Left colon (tissue), 2 donors: ENCODE measurements at regions not wholly inside any gene's neighbourhood (a gene's known extent, or its start where the extent isn't known, plus 50 kb on each side); places are given as distances from the start of the nearest gene placed in this dataset.
"Not testable (repeated sequence)": the region's sequence is repeated elsewhere in the genome, so short reads cannot be mapped to it uniquely, and the experiment has no call there.

ENCODE experiments used
- ATAC-seq: fragments of 200-7000 bp; cut with Tn5 transposase; one replicate; pipeline ENCODE4 v1.9.1; 2020; ENCODE audit warnings: mild to moderate bottlenecking, moderate library complexity
- DNase-seq, 2 donors: peaks; one replicate each; pipeline ENCODE4 v3.0.0-alpha.2; 2020
- intact Hi-C, 2 donors: fragments of 100-400 bp; cut with DNase I in 1 of 2; cut with micrococcal nuclease in 1 of 2; formaldehyde crosslinking; loops; one replicate each; pipeline versions ENCODE4 v1.11.2 to v1.14.0; 2022; cut with DNase I, micrococcal nuclease
- donor health status: DM: no; HTN: no; CAD: no.
- donor health status: DM: yes; HTN: yes; CAD: no.

DNA sequence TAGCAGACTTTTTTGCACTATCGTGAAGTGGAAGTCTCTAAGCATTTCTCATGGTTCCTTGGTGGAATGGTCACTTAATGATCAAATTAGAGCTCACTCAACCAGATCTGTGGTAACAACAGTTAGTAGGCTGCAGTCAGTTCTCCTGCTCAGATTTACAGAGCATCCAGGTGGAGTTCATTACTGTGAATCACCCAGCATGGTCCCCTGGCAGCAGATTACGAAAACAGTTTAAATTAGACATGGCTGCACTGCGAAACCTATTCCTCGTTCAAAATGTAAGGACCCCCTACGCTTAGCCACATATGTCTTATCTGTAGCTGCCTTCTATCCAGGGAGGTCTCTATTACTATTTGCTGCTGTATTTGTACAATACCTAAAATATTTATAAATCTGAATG lies 823.6 kb upstream of the ARRDC3 start:
- DNase-seq (no peak), ATAC-seq (no peak)
- intact Hi-C loops, result no loop called here

DNA sequence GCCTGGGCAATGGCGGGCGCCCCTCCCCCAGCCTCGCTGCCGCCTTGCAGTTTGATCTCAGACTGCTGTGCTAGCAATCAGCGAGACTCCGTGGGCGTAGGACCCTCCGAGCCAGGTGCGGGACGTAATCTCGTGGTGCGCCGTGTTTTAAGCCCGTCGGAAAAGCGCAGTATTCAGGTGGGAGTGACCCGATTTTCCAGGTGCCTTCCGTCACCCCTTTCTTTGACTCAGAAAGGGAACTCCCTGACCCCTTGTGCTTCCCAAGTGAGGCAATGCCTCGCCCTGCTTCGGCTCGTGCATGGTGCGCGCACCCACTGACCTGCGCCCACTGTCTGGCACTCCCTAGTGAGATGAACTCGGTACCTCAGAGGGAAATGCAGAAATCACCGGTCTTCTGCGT lies 815.9 kb upstream of the ARRDC3 start:
- ATAC-seq, DNase-seq, intact Hi-C loops: not testable (repeated sequence)

- ATAC-seq (no peak), DNase-seq (no peak)
- intact Hi-C loops, result no loop called here
Measured at GRCh38 chr5:92181656-92182055, 798.5 kb upstream of the ARRDC3 start.

- no peak for ATAC-seq
- intact Hi-C loops, result no loop called here
- no peak for DNase-seq
Measured at GRCh38 chr5:92180391-92180790, 797.3 kb upstream of the ARRDC3 start.

- ATAC-seq, result no peak
- DNase-seq, result no peak
- intact Hi-C loops, result no loop called here
Measured at GRCh38 chr5:92179651-92180050, 796.5 kb upstream of the ARRDC3 start.

DNA sequence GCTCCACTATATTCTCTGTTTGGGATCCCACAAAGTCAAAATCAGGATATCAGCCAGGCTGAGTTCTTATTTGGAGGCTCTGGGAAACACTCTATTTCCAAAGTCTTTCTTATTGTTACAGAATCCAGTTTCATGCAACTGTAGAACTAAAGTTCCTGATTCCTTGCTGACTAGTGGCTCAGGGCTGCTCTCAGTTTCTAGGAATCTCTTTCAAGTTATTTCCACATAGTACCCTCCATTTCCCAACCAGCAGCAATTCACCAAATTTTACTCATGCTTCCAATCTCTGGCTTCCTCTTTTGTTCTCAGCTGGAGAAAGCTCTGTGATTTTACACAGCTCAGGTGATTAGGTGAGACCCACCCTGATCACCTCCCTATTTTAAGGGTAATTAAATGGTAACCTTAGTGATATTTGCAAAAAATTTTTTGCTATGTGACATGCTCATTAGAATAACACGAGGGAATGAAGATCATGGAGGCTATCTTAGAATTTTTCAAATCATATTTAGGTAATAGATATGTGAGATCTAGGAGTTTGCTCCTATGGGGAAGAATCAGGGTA lies 794.9 kb upstream of the ARRDC3 start:
- intact Hi-C loops, result no loop called here
- no peak for DNase-seq
- no peak for ATAC-seq

DNA sequence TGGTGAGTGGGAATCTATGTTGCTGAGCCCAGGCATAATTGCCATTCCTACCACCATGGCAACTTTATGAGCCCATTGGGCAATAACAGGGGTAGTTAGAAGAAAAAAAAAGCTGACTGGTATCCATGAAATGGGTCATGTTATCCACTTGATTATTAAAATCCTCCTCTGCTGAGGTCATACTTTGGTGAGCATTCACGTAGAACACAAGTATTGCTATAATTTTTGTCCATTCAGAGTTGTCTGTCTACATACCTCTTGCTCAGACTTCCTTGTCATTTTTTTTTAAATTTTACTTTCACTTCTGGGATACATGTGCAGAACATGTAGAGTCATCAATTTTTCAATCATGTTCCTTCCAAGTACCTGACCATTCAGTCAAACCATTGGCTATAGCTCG lies 780.8 kb upstream of the ARRDC3 start:
- intact Hi-C loops, result no loop called here
- ATAC-seq (no peak), DNase-seq (no peak)

GRCh38 chr5:92147798-92148197 lies 764.7 kb upstream of the ARRDC3 start:
- no peak for ATAC-seq
- no peak for DNase-seq
- intact Hi-C loops, result no loop called here

DNA sequence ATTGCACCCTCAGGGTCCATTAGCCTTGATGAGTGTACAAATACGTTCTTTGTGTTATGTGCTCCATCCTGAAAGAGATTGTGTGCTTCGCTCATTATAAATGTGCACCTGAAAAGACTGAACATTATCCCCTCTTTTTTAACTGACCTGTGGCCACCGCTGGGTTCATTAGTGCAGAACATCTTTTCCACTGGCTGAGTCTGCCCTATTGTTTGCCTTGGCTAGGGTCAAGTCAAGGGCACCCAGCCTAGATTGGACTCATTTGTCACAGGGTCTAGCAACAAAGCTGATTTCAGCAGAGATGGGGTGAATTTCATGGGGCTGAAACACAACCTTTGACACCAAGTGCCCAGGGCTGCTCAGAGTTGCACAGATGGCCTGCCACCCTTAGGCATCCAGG lies 764.1 kb upstream of the ARRDC3 start:
- no peak for ATAC-seq
- no peak for DNase-seq

GRCh38 chr5:92145852-92146251 lies 762.7 kb upstream of the ARRDC3 start:
- DNase-seq, result no peak
- intact Hi-C loops, result no loop called here
- no peak for ATAC-seq

More for the DNA sequence above, 764.1 kb upstream of the ARRDC3 start:
- intact Hi-C loops, result no loop called here

DNA sequence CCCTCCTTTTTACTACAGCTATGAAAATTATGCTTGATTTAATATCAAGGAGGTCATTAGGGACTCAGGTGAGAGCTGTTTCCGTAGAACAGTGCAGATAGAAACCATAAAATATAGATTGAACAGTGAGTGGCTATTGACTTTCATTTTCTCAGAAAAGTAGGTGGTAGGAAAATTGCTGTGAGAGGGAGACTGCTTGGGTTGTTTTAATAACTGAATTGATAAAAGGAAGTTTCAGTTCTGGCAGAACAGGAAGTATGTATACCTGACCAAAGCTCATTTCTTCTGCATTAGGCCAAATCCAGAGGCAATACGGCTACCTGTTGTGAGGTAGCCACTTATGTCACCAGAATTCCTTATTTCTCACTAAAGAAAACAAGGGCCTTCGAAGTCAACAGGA lies 761.7 kb upstream of the ARRDC3 start:
- ATAC-seq, result no peak

DNA sequence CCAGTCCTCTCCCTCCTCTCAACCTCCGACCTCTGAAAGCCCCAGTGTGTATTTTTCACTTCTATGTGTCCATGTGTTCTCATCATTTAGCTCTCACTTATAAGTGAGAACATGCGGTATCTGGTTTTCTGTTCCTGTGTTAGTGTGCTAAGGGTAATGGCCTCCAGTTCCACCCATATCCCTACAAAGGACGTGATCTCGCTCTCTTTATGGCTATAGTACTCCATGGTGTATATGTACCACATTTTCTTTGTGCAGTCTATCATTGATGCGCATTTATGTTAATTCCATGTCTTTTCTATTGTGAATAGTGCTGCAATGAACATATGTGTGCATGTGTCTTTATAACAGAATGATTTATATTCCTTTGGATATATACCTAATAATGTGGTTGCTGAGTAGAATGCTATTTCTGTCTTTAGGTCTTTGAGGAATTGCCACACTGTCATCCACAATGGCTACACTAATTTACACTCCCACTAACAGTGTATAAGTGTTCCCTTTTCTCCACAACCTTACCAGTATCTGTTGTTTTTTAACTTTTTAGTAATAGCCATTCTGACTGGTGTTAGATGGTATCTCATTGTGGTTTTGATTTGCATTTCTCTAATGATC lies 749.3 kb upstream of the ARRDC3 start:
- intact Hi-C loops, DNase-seq, ATAC-seq: not testable (repeated sequence)

More for the DNA sequence above, 761.7 kb upstream of the ARRDC3 start:
- DNase-seq, result no peak
- intact Hi-C loops, result no loop called here

- DNase-seq, result no peak
- no peak for ATAC-seq
- intact Hi-C loops, result no loop called here
Measured at GRCh38 chr5:92126182-92126581, 743.1 kb upstream of the ARRDC3 start.

DNA sequence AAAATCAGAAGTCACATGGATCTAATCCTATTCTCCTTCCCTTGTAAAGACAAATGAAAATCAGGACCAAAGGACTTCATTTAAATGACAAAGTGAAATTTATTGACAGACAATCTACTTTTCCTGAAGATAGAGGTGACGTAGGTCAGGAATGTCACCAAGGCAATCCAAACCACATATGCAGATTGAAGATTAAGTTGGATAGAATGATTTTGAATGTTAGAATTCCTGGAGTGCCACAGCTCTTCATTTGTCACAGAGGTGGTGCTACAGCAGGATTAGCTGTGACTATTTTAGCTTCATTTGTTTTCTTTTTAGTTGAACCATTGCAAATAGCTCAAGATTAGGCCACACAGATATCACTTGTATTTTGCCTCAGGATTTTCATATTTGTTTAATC lies 736.0 kb upstream of the ARRDC3 start:
- ATAC-seq (no peak), DNase-seq (no peak)
- intact Hi-C loops, result no loop called here

GRCh38 chr5:92106808-92107207 lies 723.7 kb upstream of the ARRDC3 start:
- DNase-seq, result no peak
- intact Hi-C loops, result no loop called here

DNA sequence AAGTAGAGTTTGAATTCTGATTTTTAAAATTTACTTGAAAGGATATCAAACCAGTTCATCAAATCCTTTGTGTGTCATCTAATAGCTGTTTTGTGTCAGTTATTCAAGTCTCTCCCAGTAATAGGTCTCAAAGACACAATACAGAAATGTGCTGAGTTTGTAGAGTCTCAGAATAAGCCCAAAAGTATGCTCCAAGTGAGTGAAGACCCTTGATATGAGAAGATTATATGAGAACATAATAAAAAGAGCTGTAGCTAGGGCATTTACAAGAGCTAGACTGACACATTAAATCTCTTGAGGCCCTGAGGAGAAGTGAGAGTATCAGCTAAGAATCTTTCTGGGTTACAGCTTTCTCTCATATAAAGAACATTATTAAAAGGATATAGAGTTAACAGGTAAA lies 721.0 kb upstream of the ARRDC3 start:
- intact Hi-C loops, result no loop called here
- ATAC-seq (no peak), DNase-seq (no peak)

More at GRCh38 chr5:92106808-92107207, 723.7 kb upstream of the ARRDC3 start:
- no peak for ATAC-seq

DNA sequence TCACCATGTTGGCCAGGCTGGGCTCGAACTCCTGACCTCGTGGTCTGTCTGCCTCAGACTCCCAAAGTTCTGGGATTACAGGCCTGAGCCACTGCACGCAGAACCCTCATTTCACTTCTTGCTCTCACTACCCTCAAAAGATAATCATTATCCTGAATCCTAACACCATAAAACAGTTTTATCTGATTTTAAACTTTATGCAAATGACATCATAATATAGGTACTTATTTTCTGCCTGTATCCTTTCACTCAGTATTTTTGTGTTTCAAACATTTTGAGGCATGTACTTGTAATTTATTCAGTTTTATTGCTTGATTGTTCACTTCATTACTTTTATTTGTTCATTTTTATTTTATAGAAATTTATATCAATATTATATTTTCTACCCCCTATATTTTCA lies 719.2 kb upstream of the ARRDC3 start:
- intact Hi-C loops, result no loop called here
- ATAC-seq, result no peak
- DNase-seq, result no peak

GRCh38 chr5:92092239-92092638 lies 709.1 kb upstream of the ARRDC3 start:
- intact Hi-C loops, result no loop called here
- no peak for ATAC-seq
- no peak for DNase-seq

DNA sequence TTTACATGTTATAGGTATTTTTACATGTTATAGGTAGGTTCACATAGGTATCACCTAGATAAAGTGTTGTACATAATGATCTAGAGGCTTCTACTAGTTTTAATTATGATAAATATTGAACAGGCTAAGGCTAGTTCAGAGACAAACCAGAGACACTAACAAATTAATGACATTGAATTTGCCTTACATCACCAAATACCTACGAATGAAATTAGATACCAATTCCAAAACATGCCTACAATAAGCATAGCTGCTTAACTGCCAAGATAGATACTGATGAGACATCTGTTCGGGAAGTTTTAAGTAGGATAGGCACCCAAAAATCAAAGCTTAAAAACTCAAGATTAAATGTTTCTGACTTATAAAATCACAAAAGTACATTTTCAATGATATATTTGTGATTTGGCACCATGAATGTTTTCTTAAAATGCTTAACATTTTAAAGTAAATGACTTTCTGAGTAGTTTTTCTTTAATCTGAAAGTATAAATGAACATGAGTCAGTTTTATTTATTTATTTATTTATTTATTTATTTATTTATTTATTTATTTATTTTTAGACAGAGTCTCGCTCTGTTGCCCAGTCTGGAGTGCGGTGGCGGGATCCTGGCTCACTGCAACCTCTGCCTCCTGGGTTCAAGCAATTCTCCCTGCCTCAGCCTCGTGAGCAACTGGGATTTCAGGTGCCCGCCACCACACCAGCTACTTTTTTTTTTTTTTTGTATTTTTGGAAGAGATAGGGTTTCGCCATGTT lies 703.1 kb upstream of the ARRDC3 start:
- ATAC-seq (no peak), DNase-seq (no peak)
- intact Hi-C loops, result no loop called here

DNA sequence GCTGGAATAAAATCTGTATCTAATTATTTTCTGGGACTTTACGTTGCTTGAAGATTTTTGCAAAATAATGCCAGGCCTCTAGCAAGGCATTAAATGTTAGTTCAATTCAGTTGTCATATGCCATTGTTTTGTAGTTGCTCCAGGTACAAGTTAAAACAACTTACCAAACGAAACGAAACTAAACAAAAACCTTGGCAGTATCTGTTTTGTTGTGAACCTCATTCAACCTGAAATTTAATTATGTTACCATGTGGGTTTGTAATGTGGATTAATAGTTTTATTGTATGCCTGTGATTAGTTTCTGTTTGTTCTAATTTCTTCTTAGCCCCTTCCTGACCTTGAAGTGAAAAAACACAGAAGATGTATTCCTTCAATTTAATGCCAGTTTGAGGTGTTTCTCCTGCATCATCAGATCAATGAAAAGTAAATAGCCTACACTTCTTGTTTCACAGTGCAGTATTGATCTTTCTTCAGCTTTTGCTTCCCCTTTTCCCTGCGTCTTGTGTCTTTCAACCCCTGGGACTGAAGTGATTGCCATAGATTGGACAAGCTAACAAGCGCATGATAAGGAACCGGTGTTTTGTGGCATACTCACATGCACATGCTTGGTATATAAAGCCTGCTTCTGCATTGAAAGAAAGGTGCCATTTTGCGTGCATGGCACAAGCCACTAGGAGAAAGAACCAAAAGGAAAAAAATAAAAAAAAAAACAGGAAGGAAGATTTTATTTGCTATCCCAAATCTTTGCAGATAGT lies 699.0 kb upstream of the ARRDC3 start:
- intact Hi-C loops, result no loop called here
- DNase-seq, result no peak
- no peak for ATAC-seq
